BJ (cell line): ENCODE measurements at regions not wholly inside any gene's neighbourhood (a gene's known extent, or its start where the extent isn't known, plus 50 kb on each side); places are given as distances from the start of the nearest gene placed in this dataset.

Experiments
- CTCF ChIA-PET: fragments of 350-600 bp; formaldehyde crosslinking; extraction: SDS; loops from one replicate; lab custom pipeline; 2021; ENCODE audit warnings: antibody characterized with exemption, inconsistent platforms; lab: Yijun Ruan, JAX
- POLR2A ChIA-PET: fragments of 300-600 bp; sonication (Branson Sonifier 250); formaldehyde crosslinking; extraction: SDS; loops from one replicate; lab custom pipeline; 2021; ENCODE audit warnings: antibody characterized with exemption; lab: Charles Lee
- DNase-seq: peaks from one replicate; pipeline ENCODE4 v3.0.0-alpha.2; 2011; ENCODE audit warnings: low read depth
- H3K27me3 ChIP-seq: 2 replicates; pipeline ENCODE4 v1.6.0; 2011; ENCODE audit warnings: low read length; ENCODE audit not compliant: control insufficient read depth, insufficient read depth
- H3K36me3 ChIP-seq: 2 replicates; pipeline ENCODE4 v1.5.1; 2011; ENCODE audit warnings: low read length; ENCODE audit not compliant: control insufficient read depth, insufficient read depth
- H3K4me3 ChIP-seq: 2 replicates; pipeline ENCODE4 v1.5.1; 2011; ENCODE audit warnings: low read depth, mild to moderate bottlenecking, control low read depth, low read length
- CTCF ChIP-seq: IDR thresholded peaks from 2 replicates; pipeline ENCODE4 v1.5.1; 2011; ENCODE audit warnings: low read depth, mild to moderate bottlenecking, control low read depth, inconsistent platforms, low read length, moderate library complexity; ENCODE audit not compliant: insufficient read depth

GRCh38 chr4:181264893-181265292 lies 978.3 kb upstream of the TENM3 start:
- ChIA-PET POLR2A (no interaction called here), CTCF (no interaction called here)
- Histone ChIP-seq H3K36me3 (no peaks in the 10 kb centered on the region), H3K4me3 (no peak overlapping the region), H3K27me3 (no peaks in the 10 kb centered on the region)
- no peak for TF ChIP-seq CTCF
- no peak for DNase-seq

- Histone ChIP-seq H3K27me3 (no peaks in the 10 kb centered on the region), H3K36me3 (no peaks in the 10 kb centered on the region), H3K4me3 (no peak overlapping the region)
- no peak for TF ChIP-seq CTCF
- ChIA-PET CTCF (no interaction called here), POLR2A (no interaction called here)
- no peak for DNase-seq
These were observed 977.8 kb upstream of the TENM3 start for GRCh38 chr4:181265370-181265769.

- H3K36me3 ChIP-seq = no peaks in the 10 kb centered on the region
- ChIA-PET POLR2A (no interaction called here), CTCF (no interaction called here)
- H3K27me3 ChIP-seq = no peaks in the 10 kb centered on the region
- H3K4me3 ChIP-seq = no peak overlapping the region
- TF ChIP-seq CTCF = no peak
- no peak for DNase-seq
These were observed 972.0 kb upstream of the TENM3 start for GRCh38 chr4:181271116-181271640.

GRCh38 chr4:181272422-181272821 lies 970.8 kb upstream of the TENM3 start:
- DNase-seq = no peak
- CTCF ChIA-PET = no interaction called here
- no peak overlapping the region for H3K4me3 ChIP-seq
- H3K36me3 ChIP-seq = no peaks in the 10 kb centered on the region
- POLR2A ChIA-PET = no interaction called here
- no peaks in the 10 kb centered on the region for H3K27me3 ChIP-seq
- TF ChIP-seq CTCF = no peak

GRCh38 chr4:181278941-181279340 lies 964.3 kb upstream of the TENM3 start:
- CTCF ChIA-PET = no interaction called here

More at GRCh38 chr4:181278941-181279340, 964.3 kb upstream of the TENM3 start:
- DNase-seq = no peak
- Histone ChIP-seq H3K36me3 (no peaks in the 10 kb centered on the region), H3K27me3 (no peaks in the 10 kb centered on the region), H3K4me3 (no peak overlapping the region)
- no peak for TF ChIP-seq CTCF
- POLR2A ChIA-PET = no interaction called here
